NOMO-1 treated with DMSO at 0.1 percent for 48 hours (cell line): ENCODE measurements at regions not wholly inside any gene's neighbourhood (a gene's known extent, or its start where the extent isn't known, plus 50 kb on each side); places are given as distances from the start of the nearest gene placed in this dataset.
"Not testable (repeated sequence)": the region's sequence is repeated elsewhere in the genome, so short reads cannot be mapped to it uniquely, and the experiment has no call there.

Experiments used
- DNase-seq: peaks from one replicate; lab custom pipeline; 2025; ENCODE audit not compliant: unreplicated experiment; lab: John Stamatoyannopoulos, UW

- DNase-seq: no peak
These were observed 205.4 kb upstream of the SEL1L start for GRCh38 chr14:81738946-81739659.

- DNase-seq: no peak
These were observed 210.0 kb upstream of the SEL1L start for GRCh38 chr14:81743605-81744004.

- DNase-seq: no peak
These were observed 217.5 kb upstream of the SEL1L start for GRCh38 chr14:81751198-81751597.

GRCh38 chr14:81759541-81759940 lies 225.9 kb upstream of the SEL1L start:
- DNase-seq: no peak

- peak; percentile 63 for DNase-seq
These were observed 232.1 kb upstream of the SEL1L start for GRCh38 chr14:81765651-81766275.

- peak; percentile 52 for DNase-seq
These were observed 232.8 kb upstream of the SEL1L start for GRCh38 chr14:81766321-81766915.

- DNase-seq: peak; percentile 74
These were observed 233.8 kb upstream of the SEL1L start for GRCh38 chr14:81767266-81767995.

GRCh38 chr14:81771651-81772275 lies 238.1 kb upstream of the SEL1L start:
- DNase-seq: peak; percentile 68

- DNase-seq: peak; percentile 82
These were observed 238.7 kb upstream of the SEL1L start for GRCh38 chr14:81772381-81772780.

GRCh38 chr14:81776531-81776930 lies 242.9 kb upstream of the SEL1L start:
- DNase-seq: no peak

- DNase-seq: not testable (repeated sequence)
These were observed 248.1 kb upstream of the SEL1L start for GRCh38 chr14:81781798-81782197.

- DNase-seq: no peak
These were observed 250.4 kb upstream of the SEL1L start for GRCh38 chr14:81784084-81784483.

- no peak for DNase-seq
These were observed 263.7 kb upstream of the SEL1L start for GRCh38 chr14:81797315-81797714.

GRCh38 chr14:81801921-81802320 lies 268.3 kb upstream of the SEL1L start:
- DNase-seq: no peak

GRCh38 chr14:81802341-81802740 lies 268.7 kb upstream of the SEL1L start:
- no peak for DNase-seq

GRCh38 chr14:81805785-81806184 lies 272.1 kb upstream of the SEL1L start:
- DNase-seq: no peak

GRCh38 chr14:81811705-81812269 lies 278.1 kb upstream of the SEL1L start:
- no peak for DNase-seq

GRCh38 chr14:81818271-81818670 lies 284.6 kb upstream of the SEL1L start:
- DNase-seq: no peak

- DNase-seq: no peak
These were observed 285.7 kb upstream of the SEL1L start for GRCh38 chr14:81819344-81819743.

GRCh38 chr14:81819910-81820309 lies 286.3 kb upstream of the SEL1L start:
- DNase-seq: no peak

GRCh38 chr14:81826081-81826480 lies 292.4 kb upstream of the SEL1L start:
- no peak for DNase-seq
